LNCAP (cell line): ENCODE measurements at regions not wholly inside any gene's neighbourhood (a gene's known extent, or its start where the extent isn't known, plus 50 kb on each side); places are given as distances from the start of the nearest gene placed in this dataset.

ENCODE experiments used
- CTCF ChIP-seq: fragments of 450-650 bp; IDR thresholded peaks from 2 replicates; pipeline ENCODE4 v1.5.1; 2017; ENCODE audit warnings: mild to moderate bottlenecking

GRCh38 chr1:193697115-193697762, 510.8 kb upstream of the B3GALT2 start:
- TF ChIP-seq CTCF = no peak

GRCh38 chr1:193694741-193695140, 508.3 kb upstream of the B3GALT2 start:
- no peak for TF ChIP-seq CTCF

DNA sequence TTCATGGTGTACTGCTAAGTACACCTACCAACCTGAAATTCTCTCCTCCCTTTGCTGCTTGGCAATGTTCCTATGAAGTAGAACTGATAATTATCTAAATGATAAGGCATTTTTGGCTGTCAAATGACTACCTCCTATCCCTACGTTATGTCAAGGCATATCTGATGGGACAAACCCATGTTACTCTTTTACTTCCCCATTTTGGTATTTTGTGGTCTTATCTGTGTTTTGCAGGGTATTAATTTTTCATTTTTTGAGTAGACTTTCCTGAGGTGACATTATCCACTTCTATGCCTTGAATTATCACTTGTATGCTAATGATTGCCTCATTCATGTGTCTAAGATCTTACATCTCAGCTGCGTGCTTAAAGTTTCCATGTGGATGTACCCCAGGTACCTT, 499.6 kb upstream of the B3GALT2 start:
- no peak for TF ChIP-seq CTCF

DNA sequence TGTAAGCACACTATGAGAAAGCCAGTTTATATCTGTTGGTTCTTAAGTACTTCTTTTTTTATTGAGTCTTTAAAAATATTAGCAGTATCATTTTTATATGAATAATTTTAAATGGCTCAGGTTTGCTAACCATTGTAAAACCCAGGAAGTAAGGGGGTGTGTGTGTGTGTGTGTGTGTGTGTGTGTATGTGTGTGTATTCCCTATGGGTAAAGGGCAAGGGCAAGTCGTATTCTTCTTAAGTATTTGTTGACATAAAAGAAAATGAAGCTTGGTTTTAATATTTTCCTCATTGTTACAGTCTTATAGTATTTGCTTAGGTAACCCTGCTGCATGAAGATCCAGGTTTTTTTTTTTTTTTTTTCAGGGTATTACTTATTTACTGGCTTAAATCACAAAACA, 495.0 kb upstream of the B3GALT2 start:
- TF ChIP-seq CTCF = no peak

GRCh38 chr1:193680924-193681316, 494.5 kb upstream of the B3GALT2 start:
- TF ChIP-seq CTCF = no peak

- no peak for TF ChIP-seq CTCF
Observed at GRCh38 chr1:193680247-193680923, 494.0 kb upstream of the B3GALT2 start.

DNA sequence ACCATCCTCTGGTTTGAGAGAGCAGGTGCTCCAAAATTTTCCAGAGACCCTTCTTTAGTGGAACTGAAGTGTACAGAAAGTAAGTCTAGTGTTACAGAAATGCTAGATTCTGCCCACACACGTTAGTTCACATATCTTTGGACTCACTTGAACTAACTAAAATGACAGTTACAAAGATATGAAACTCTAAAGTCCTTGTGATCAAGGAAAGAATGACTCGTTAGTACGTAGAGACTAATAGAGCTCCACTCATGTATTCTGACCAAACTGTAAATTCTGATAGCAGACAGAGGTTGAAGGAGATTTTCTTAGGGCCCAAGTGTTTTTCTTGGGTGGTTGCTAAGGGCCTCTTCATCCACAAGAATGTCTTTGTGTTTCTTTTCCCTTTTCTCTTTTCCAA, 491.5 kb upstream of the B3GALT2 start:
- no peak for TF ChIP-seq CTCF
